NCI-H2171 treated with DMSO at 0.1 percent for 48 hours (cell line): ENCODE measurements at regions not wholly inside any gene's neighbourhood (a gene's known extent, or its start where the extent isn't known, plus 50 kb on each side); places are given as distances from the start of the nearest gene placed in this dataset.
"Not testable (repeated sequence)": the region's sequence is repeated elsewhere in the genome, so short reads cannot be mapped to it uniquely, and the experiment has no call there.

ENCODE experiments used
- DNase-seq: peaks from one replicate; lab custom pipeline; 2025; lab: John Stamatoyannopoulos, UW

GRCh38 chr19:30943101-30943843, 406.0 kb downstream of the TSHZ3 start:
- DNase-seq = no peak

GRCh38 chr19:30942636-30943035, 406.6 kb downstream of the TSHZ3 start:
- DNase-seq = no peak

GRCh38 chr19:30941591-30941990, 407.6 kb downstream of the TSHZ3 start:
- no peak for DNase-seq

GRCh38 chr19:30936276-30936675, 413.0 kb downstream of the TSHZ3 start:
- DNase-seq = no peak

GRCh38 chr19:30935146-30935545, 414.1 kb downstream of the TSHZ3 start:
- no peak for DNase-seq

- not testable (repeated sequence) for DNase-seq
Observed at GRCh38 chr19:30933454-30933853, 415.8 kb downstream of the TSHZ3 start.

- no peak for DNase-seq
Observed at GRCh38 chr19:30932854-30933253, 416.4 kb downstream of the TSHZ3 start.

- no peak for DNase-seq
Observed at GRCh38 chr19:30930941-30931706, 418.1 kb downstream of the TSHZ3 start.

GRCh38 chr19:30927705-30928104, 421.5 kb downstream of the TSHZ3 start:
- no peak for DNase-seq

- DNase-seq = no peak
Observed at GRCh38 chr19:30924670-30925069, 424.6 kb downstream of the TSHZ3 start.

- no peak for DNase-seq
Observed at GRCh38 chr19:30924069-30924636, 425.1 kb downstream of the TSHZ3 start.

- DNase-seq = no peak
Observed at GRCh38 chr19:30923621-30924020, 425.6 kb downstream of the TSHZ3 start.

GRCh38 chr19:30923096-30923495, 426.1 kb downstream of the TSHZ3 start:
- no peak for DNase-seq

GRCh38 chr19:30920222-30920621, 429.0 kb downstream of the TSHZ3 start:
- no peak for DNase-seq

GRCh38 chr19:30919737-30920136, 429.5 kb downstream of the TSHZ3 start:
- DNase-seq = no peak

- no peak for DNase-seq
Observed at GRCh38 chr19:30916238-30916637, 433.0 kb downstream of the TSHZ3 start.

GRCh38 chr19:30911491-30911890, 437.7 kb downstream of the TSHZ3 start:
- DNase-seq = no peak

- DNase-seq = no peak
Observed at GRCh38 chr19:30910485-30911240, 438.6 kb downstream of the TSHZ3 start.

GRCh38 chr19:30909216-30909615, 440.0 kb downstream of the TSHZ3 start:
- DNase-seq = no peak

GRCh38 chr19:30908262-30908771, 440.9 kb downstream of the TSHZ3 start:
- DNase-seq = no peak

- DNase-seq = no peak
Observed at GRCh38 chr19:30906871-30907270, 442.4 kb downstream of the TSHZ3 start.

GRCh38 chr19:30900051-30900450, 449.2 kb downstream of the TSHZ3 start:
- no peak for DNase-seq
